ENCODE measurements at regions not wholly inside any gene's neighbourhood (a gene's known extent, or its start where the extent isn't known, plus 50 kb on each side); places are given as distances from the start of the nearest gene placed in this dataset.
"Not testable (repeated sequence)": the region's sequence is repeated elsewhere in the genome, so short reads cannot be mapped to it uniquely, and the experiment has no call there.

GRCh38 chr2:122656403-122656802, 901.0 kb downstream of the TSN start:
- DNase-seq (ENCODE audit: low read depth in 2 of 3, low spot score in 2 of 3): no peak

GRCh38 chr2:122660786-122661634, 905.6 kb downstream of the TSN start:
- peak in 1 of 3 donors; percentile 2 for DNase-seq (ENCODE audit: low read depth in 2 of 3, low spot score in 2 of 3)

- DNase-seq (ENCODE audit: low read depth in 2 of 3, low spot score in 2 of 3): no peak
These were observed 908.2 kb downstream of the TSN start for GRCh38 chr2:122663620-122664019.

GRCh38 chr2:122669627-122670026, 914.2 kb downstream of the TSN start:
- DNase-seq (ENCODE audit: low read depth in 2 of 3, low spot score in 2 of 3): no peak

- DNase-seq (ENCODE audit: low read depth in 2 of 3, low spot score in 2 of 3): no peak
These were observed 915.4 kb downstream of the TSN start for GRCh38 chr2:122670897-122671296.

- DNase-seq (ENCODE audit: low read depth in 2 of 3, low spot score in 2 of 3): no peak
These were observed 925.2 kb downstream of the TSN start for GRCh38 chr2:122680662-122681061.

- DNase-seq (ENCODE audit: low read depth in 2 of 3, low spot score in 2 of 3): no peak
These were observed 926.2 kb downstream of the TSN start for GRCh38 chr2:122681626-122682025.

GRCh38 chr2:122682356-122682755, 926.9 kb downstream of the TSN start:
- DNase-seq (ENCODE audit: low read depth in 2 of 3, low spot score in 2 of 3): no peak

GRCh38 chr2:122683018-122683417, 927.6 kb downstream of the TSN start:
- DNase-seq (ENCODE audit: low read depth in 2 of 3, low spot score in 2 of 3): no peak

GRCh38 chr2:122692400-122693083, 937.1 kb downstream of the TSN start:
- no peak for DNase-seq (ENCODE audit: low read depth in 2 of 3, low spot score in 2 of 3)

GRCh38 chr2:122697415-122697814, 942.0 kb downstream of the TSN start:
- DNase-seq (ENCODE audit: low read depth in 2 of 3, low spot score in 2 of 3): no peak

- no peak for DNase-seq (ENCODE audit: low read depth in 2 of 3, low spot score in 2 of 3)
These were observed 948.2 kb downstream of the TSN start for GRCh38 chr2:122703676-122704075.

- DNase-seq (ENCODE audit: low read depth in 2 of 3, low spot score in 2 of 3): no peak
These were observed 948.7 kb downstream of the TSN start for GRCh38 chr2:122704109-122704563.

GRCh38 chr2:122705746-122706145, 950.3 kb downstream of the TSN start:
- DNase-seq (ENCODE audit: low read depth in 2 of 3, low spot score in 2 of 3): no peak

GRCh38 chr2:122706757-122707223, 951.3 kb downstream of the TSN start:
- DNase-seq (ENCODE audit: low read depth in 2 of 3, low spot score in 2 of 3): no peak

- DNase-seq (ENCODE audit: low read depth in 2 of 3, low spot score in 2 of 3): no peak
These were observed 951.9 kb downstream of the TSN start for GRCh38 chr2:122707224-122707824.

- DNase-seq (ENCODE audit: low read depth in 2 of 3, low spot score in 2 of 3): no peak
These were observed 954.6 kb downstream of the TSN start for GRCh38 chr2:122710049-122710448.

- no peak for DNase-seq (ENCODE audit: low read depth in 2 of 3, low spot score in 2 of 3)
These were observed 958.3 kb downstream of the TSN start for GRCh38 chr2:122713800-122714199.

GRCh38 chr2:122720822-122721221, 965.4 kb downstream of the TSN start:
- not testable (repeated sequence) for DNase-seq (ENCODE audit: low read depth in 2 of 3, low spot score in 2 of 3)

- no peak for DNase-seq (ENCODE audit: low read depth in 2 of 3, low spot score in 2 of 3)
These were observed 979.4 kb downstream of the TSN start for GRCh38 chr2:122734766-122735424.

- DNase-seq (ENCODE audit: low read depth in 2 of 3, low spot score in 2 of 3): no peak
These were observed 980.8 kb downstream of the TSN start for GRCh38 chr2:122736279-122736678.

Data from hematopoietic multipotent progenitor cell (in vitro differentiated cells).